IMR-90 (cell line): ENCODE measurements at regions not wholly inside any gene's neighbourhood (a gene's known extent, or its start where the extent isn't known, plus 50 kb on each side); places are given as distances from the start of the nearest gene placed in this dataset.

ENCODE experiments used
- CEBPB ChIP-seq: IDR thresholded peaks from 2 replicates; pipeline ENCODE4 v1.6.1; 2012; ENCODE audit warnings: low read depth, low read length, improper control_type of control experiment
- CHD1 ChIP-seq: IDR thresholded peaks from 2 replicates; pipeline ENCODE4 v1.6.1; 2012; ENCODE audit warnings: low read depth, low read length, improper control_type of control experiment
- FOS ChIP-seq: fragments of 150-350 bp; IDR thresholded peaks from 2 replicates; pipeline ENCODE4 v1.6.1; 2016; ENCODE audit warnings: low read depth, low read length
- MAFK ChIP-seq: IDR thresholded peaks from 2 replicates; pipeline ENCODE4 v1.6.1; 2012; ENCODE audit warnings: low read depth, low read length, improper control_type of control experiment
- MAZ ChIP-seq: IDR thresholded peaks from 2 replicates; pipeline ENCODE4 v1.6.1; 2012; ENCODE audit warnings: low read depth, mild to moderate bottlenecking, low read length, improper control_type of control experiment, moderate library complexity, borderline replicate concordance
- POLR2A ChIP-seq: IDR thresholded peaks from 2 replicates; pipeline ENCODE4 v1.6.1; 2012; ENCODE audit warnings: mild to moderate bottlenecking, low read depth, low read length
- RAD21 ChIP-seq: IDR thresholded peaks from 2 replicates; pipeline ENCODE4 v1.6.1; 2012; ENCODE audit warnings: low read length, improper control_type of control experiment
- RCOR1 ChIP-seq: IDR thresholded peaks from 2 replicates; pipeline ENCODE4 v1.6.1; 2012; ENCODE audit warnings: mild to moderate bottlenecking, low read length, improper control_type of control experiment; ENCODE audit not compliant: insufficient replicate concordance
- RFX5 ChIP-seq: IDR thresholded peaks from 2 replicates; pipeline ENCODE4 v1.8.0; 2012; ENCODE audit warnings: low read depth, mild to moderate bottlenecking, low read length, moderate library complexity
- SMC3 ChIP-seq: fragments of 150-350 bp; IDR thresholded peaks from 2 replicates; pipeline ENCODE4 v1.6.1; 2016; ENCODE audit warnings: low read depth, mild to moderate bottlenecking, antibody characterized with exemption, low read length, moderate library complexity
- TF ChIP-seq, protein P1 (sequence below): conservative IDR thresholded peaks from 2 replicates; pipeline ENCODE4 v1.5.1; 2012; ENCODE audit warnings: mild to moderate bottlenecking, low read depth, low read length, improper control_type of control experiment
- TF ChIP-seq, protein P2 (sequence below): fragments of 150-350 bp; IDR thresholded peaks from 2 replicates; pipeline ENCODE4 v1.6.1; 2016; ENCODE audit warnings: low read depth, mild to moderate bottlenecking, low read length, moderate library complexity, borderline replicate concordance

DNA sequence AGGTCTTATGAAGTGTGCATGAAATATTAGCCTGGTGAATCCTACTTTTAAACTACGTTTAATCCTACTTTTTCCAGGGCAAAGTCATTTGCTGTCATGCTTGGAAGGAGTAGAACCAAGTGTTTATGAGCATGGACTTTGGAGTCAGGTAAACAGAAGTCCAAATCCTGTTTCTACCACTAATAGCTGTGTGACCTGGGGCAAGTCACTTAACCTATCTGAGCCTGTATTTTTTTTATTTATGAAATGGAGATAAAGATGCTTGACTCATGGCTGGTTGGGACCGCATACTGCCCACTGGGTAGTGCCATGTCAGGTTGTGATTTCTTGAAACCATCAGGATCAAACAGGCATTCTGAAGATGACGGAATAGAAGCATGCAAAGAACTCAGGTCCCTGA lies 249.6 kb downstream of the BAMBI start:
- TF ChIP-seq RAD21 = no peak
- TF ChIP-seq POLR2A = no peak
- TF ChIP-seq CEBPB = no peak
- TF ChIP-seq, protein P1, sequence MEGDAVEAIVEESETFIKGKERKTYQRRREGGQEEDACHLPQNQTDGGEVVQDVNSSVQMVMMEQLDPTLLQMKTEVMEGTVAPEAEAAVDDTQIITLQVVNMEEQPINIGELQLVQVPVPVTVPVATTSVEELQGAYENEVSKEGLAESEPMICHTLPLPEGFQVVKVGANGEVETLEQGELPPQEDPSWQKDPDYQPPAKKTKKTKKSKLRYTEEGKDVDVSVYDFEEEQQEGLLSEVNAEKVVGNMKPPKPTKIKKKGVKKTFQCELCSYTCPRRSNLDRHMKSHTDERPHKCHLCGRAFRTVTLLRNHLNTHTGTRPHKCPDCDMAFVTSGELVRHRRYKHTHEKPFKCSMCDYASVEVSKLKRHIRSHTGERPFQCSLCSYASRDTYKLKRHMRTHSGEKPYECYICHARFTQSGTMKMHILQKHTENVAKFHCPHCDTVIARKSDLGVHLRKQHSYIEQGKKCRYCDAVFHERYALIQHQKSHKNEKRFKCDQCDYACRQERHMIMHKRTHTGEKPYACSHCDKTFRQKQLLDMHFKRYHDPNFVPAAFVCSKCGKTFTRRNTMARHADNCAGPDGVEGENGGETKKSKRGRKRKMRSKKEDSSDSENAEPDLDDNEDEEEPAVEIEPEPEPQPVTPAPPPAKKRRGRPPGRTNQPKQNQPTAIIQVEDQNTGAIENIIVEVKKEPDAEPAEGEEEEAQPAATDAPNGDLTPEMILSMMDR = no peak
- TF ChIP-seq FOS = no peak
- TF ChIP-seq MAZ = no peak
- no peak for TF ChIP-seq MAFK
- TF ChIP-seq RCOR1 = no peak
- TF ChIP-seq, protein P2, sequence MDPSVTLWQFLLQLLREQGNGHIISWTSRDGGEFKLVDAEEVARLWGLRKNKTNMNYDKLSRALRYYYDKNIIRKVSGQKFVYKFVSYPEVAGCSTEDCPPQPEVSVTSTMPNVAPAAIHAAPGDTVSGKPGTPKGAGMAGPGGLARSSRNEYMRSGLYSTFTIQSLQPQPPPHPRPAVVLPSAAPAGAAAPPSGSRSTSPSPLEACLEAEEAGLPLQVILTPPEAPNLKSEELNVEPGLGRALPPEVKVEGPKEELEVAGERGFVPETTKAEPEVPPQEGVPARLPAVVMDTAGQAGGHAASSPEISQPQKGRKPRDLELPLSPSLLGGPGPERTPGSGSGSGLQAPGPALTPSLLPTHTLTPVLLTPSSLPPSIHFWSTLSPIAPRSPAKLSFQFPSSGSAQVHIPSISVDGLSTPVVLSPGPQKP = no peak
- no peak for TF ChIP-seq RFX5
- no peak for TF ChIP-seq CHD1
- TF ChIP-seq SMC3 = no peak
